GM10847 (cell line): ENCODE measurements at regions not wholly inside any gene's neighbourhood (a gene's known extent, or its start where the extent isn't known, plus 50 kb on each side); places are given as distances from the start of the nearest gene placed in this dataset.

Experiments
- POLR2A ChIP-seq: IDR thresholded peaks from 2 replicates; pipeline ENCODE4 v1.6.1; 2011; ENCODE audit not compliant: insufficient read length; ENCODE audit errors: extremely low read depth

- no peak for TF ChIP-seq POLR2A
Observed at GRCh38 chr16:86292171-86292775, 218.1 kb upstream of the FOXF1 start.

- no peak for TF ChIP-seq POLR2A
Observed at GRCh38 chr16:86292942-86293341, 217.4 kb upstream of the FOXF1 start.

- no peak for TF ChIP-seq POLR2A
Observed at GRCh38 chr16:86293906-86294305, 216.4 kb upstream of the FOXF1 start.

- no peak for TF ChIP-seq POLR2A
Observed at GRCh38 chr16:86294535-86295196, 215.7 kb upstream of the FOXF1 start.

- no peak for TF ChIP-seq POLR2A
Observed at GRCh38 chr16:86296256-86296655, 214.1 kb upstream of the FOXF1 start.

GRCh38 chr16:86297391-86297790 is 212.9 kb upstream of the FOXF1 start:
- no peak for TF ChIP-seq POLR2A

- no peak for TF ChIP-seq POLR2A
Observed at GRCh38 chr16:86297866-86298757, 212.2 kb upstream of the FOXF1 start.

- no peak for TF ChIP-seq POLR2A
Observed at GRCh38 chr16:86298758-86299134, 211.6 kb upstream of the FOXF1 start.

GRCh38 chr16:86299882-86300610 is 210.3 kb upstream of the FOXF1 start:
- TF ChIP-seq POLR2A: no peak

GRCh38 chr16:86300746-86301481 is 209.4 kb upstream of the FOXF1 start:
- no peak for TF ChIP-seq POLR2A

GRCh38 chr16:86302421-86303109 is 207.8 kb upstream of the FOXF1 start:
- TF ChIP-seq POLR2A: no peak

GRCh38 chr16:86303787-86304678 is 206.3 kb upstream of the FOXF1 start:
- no peak for TF ChIP-seq POLR2A

GRCh38 chr16:86304868-86305267 is 205.5 kb upstream of the FOXF1 start:
- TF ChIP-seq POLR2A: no peak

GRCh38 chr16:86305440-86305839 is 204.9 kb upstream of the FOXF1 start:
- no peak for TF ChIP-seq POLR2A
